ELF-1 (cell line): ENCODE measurements at regions not wholly inside any gene's neighbourhood (a gene's known extent, or its start where the extent isn't known, plus 50 kb on each side); places are given as distances from the start of the nearest gene placed in this dataset.
A peak's percentile ranks its signal among the peaks of the same experiment; 100 is the strongest.

Experiments
- DNase-seq: peaks from one replicate; pipeline ENCODE4 v3.0.0-alpha.2; 2016; ENCODE audit warnings: low read depth, low spot score

GRCh38 chr10:132115732-132116131, 50.0 kb downstream of the JAKMIP3 start:
- DNase-seq: no peak

- DNase-seq: no peak
Observed at GRCh38 chr10:132117146-132117545, 51.4 kb downstream of the JAKMIP3 start.

- no peak for DNase-seq
Observed at GRCh38 chr10:132117636-132118190, 52.0 kb downstream of the JAKMIP3 start.

GRCh38 chr10:132118366-132118765, 52.6 kb downstream of the JAKMIP3 start:
- no peak for DNase-seq

GRCh38 chr10:132120200-132120599, 54.5 kb downstream of the JAKMIP3 start:
- DNase-seq: no peak

GRCh38 chr10:132120734-132121510, 55.2 kb downstream of the JAKMIP3 start:
- DNase-seq: no peak

GRCh38 chr10:132121511-132121830, 55.7 kb downstream of the JAKMIP3 start:
- no peak for DNase-seq

GRCh38 chr10:132122097-132122861, 56.5 kb downstream of the JAKMIP3 start:
- no peak for DNase-seq

- no peak for DNase-seq
Observed at GRCh38 chr10:132122939-132123445, 57.2 kb downstream of the JAKMIP3 start.

GRCh38 chr10:132123606-132124005, 57.9 kb downstream of the JAKMIP3 start:
- no peak for DNase-seq

- DNase-seq: no peak
Observed at GRCh38 chr10:132124201-132124920, 58.6 kb downstream of the JAKMIP3 start.

GRCh38 chr10:132129431-132129830, 57.3 kb upstream of the DPYSL4 start:
- DNase-seq: peak; percentile 95

GRCh38 chr10:132130286-132131265, 56.2 kb upstream of the DPYSL4 start:
- DNase-seq: no peak

- no peak for DNase-seq
Observed at GRCh38 chr10:132131581-132132420, 54.9 kb upstream of the DPYSL4 start.

GRCh38 chr10:132132421-132132841, 54.3 kb upstream of the DPYSL4 start:
- DNase-seq: no peak

- peak; percentile 42 for DNase-seq
Observed at GRCh38 chr10:132133005-132133404, 53.7 kb upstream of the DPYSL4 start.

- DNase-seq: no peak
Observed at GRCh38 chr10:132133449-132134240, 53.1 kb upstream of the DPYSL4 start.

GRCh38 chr10:132134241-132135052, 52.3 kb upstream of the DPYSL4 start:
- no peak for DNase-seq
